Right lobe of liver (tissue), 4 donors: ENCODE measurements at regions not wholly inside any gene's neighbourhood (a gene's known extent, or its start where the extent isn't known, plus 50 kb on each side); places are given as distances from the start of the nearest gene placed in this dataset.

Experiments
- POLR2A ChIP-seq: fragments of 450-650 bp; IDR thresholded peaks from one replicate; pipeline ENCODE4 v1.6.1; 2017; ENCODE audit warnings: antibody characterized with exemption, mild to moderate bottlenecking
- TF ChIP-seq, protein P1 (sequence below), 4 donors: fragments of 200-600 bp in 3 of 4; fragments of 450-650 bp in 1 of 4; IDR thresholded peaks; one replicate each; pipeline versions ENCODE4 v1.5.1 to v1.8.0; 2016 to 2022; ENCODE audit warnings: antibody characterized with exemption in 4 of 4, mild to moderate bottlenecking in 2 of 4
- donor health status: DM: no; HTN: no; CAD: no.
- donor health status: DM: no; HTN: no; CAD: no.
- donor health status: DM: no; HTN: yes; CAD: no.

DNA sequence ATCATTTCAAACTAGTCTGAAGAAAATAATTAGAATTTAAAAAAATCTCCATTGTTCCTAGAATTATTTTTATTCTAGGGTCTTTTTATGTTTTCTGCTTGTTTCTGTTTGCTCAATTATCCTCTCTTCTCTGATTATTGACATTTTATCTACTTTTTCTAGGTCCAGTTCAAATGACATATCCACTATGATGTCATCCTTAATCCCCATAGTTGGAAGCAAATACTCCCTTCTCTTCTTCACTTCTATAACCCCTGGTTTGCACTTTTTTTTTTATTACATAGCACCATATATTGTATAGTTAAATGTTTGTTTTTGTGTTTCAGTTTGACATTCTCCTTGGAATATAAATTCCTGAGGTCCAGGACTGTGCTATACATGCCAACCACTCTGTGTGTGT is 82.6 kb downstream of the CT47B1 start:
- TF ChIP-seq, protein P1, sequence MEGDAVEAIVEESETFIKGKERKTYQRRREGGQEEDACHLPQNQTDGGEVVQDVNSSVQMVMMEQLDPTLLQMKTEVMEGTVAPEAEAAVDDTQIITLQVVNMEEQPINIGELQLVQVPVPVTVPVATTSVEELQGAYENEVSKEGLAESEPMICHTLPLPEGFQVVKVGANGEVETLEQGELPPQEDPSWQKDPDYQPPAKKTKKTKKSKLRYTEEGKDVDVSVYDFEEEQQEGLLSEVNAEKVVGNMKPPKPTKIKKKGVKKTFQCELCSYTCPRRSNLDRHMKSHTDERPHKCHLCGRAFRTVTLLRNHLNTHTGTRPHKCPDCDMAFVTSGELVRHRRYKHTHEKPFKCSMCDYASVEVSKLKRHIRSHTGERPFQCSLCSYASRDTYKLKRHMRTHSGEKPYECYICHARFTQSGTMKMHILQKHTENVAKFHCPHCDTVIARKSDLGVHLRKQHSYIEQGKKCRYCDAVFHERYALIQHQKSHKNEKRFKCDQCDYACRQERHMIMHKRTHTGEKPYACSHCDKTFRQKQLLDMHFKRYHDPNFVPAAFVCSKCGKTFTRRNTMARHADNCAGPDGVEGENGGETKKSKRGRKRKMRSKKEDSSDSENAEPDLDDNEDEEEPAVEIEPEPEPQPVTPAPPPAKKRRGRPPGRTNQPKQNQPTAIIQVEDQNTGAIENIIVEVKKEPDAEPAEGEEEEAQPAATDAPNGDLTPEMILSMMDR (IDR thresholded peaks at IDR 0.05), result no peak
- TF ChIP-seq POLR2A, result no peak
